ENCODE measurements at regions not wholly inside any gene's neighbourhood (a gene's known extent, or its start where the extent isn't known, plus 50 kb on each side); places are given as distances from the start of the nearest gene placed in this dataset.

GRCh38 chr12:77319166-77319565 lies 253.8 kb upstream of the E2F7 start:
- TF ChIP-seq CTCF (conservative IDR thresholded peaks at IDR 0.05) (no peak), ZFX (IDR thresholded peaks at IDR 0.05) (no peak)
